ENCODE measurements at regions not wholly inside any gene's neighbourhood (a gene's known extent, or its start where the extent isn't known, plus 50 kb on each side); places are given as distances from the start of the nearest gene placed in this dataset.
"Not testable (repeated sequence)": the region's sequence is repeated elsewhere in the genome, so short reads cannot be mapped to it uniquely, and the experiment has no call there.

DNA sequence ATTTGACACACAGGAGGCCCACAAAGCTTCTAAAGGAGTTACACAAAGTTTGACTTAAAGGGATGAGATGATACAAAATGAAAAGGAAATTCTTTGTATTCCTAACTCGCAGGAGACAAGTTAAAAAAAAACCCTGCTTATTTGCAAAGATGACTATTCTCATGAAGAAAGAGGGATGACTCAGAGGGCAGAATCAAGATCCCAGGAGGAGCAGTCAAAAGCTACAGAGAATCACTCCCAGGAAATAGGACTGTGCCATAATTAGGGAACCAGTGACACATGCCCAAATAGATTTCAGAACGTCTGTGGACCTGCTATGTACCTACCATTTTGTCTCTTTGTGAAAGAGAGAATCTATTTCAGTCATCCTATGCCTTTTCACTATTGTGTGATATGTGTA, 103.5 kb upstream of the ARRDC3 start:
- H3K27ac ChIP-seq (ENCODE audit: insufficient read depth, low read length, poor library complexity, severe bottlenecking): no peak overlapping the region
- peaks cover 0 to 2% (median 0%) of the 10 kb centered on the region in 7 donors for H3K9me3 Mint-ChIP-seq
- no peaks in the 10 kb centered on the region for H3K4me1 ChIP-seq (ENCODE audit: control insufficient read depth, insufficient read depth, low read length, poor library complexity, severe bottlenecking)
- peaks cover 4% of the 10 kb centered on the region for H3K27me3 Mint-ChIP-seq
- no peak for ATAC-seq (ENCODE audit: low read depth in 2 of 2)
- no peaks in the 10 kb centered on the region for H3K36me3 ChIP-seq (ENCODE audit: control insufficient read depth, insufficient read depth, low read length)
- H3K4me3 ChIP-seq (ENCODE audit: low read depth, low read length): no peak overlapping the region
- H3K27me3 ChIP-seq (ENCODE audit: control insufficient read depth, insufficient read depth, low read length): no peaks in the 10 kb centered on the region
- peaks cover 4 to 14% (median 7%) of the 10 kb centered on the region in 4 donors for H3K4me1 Mint-ChIP-seq
- H3K9me3 ChIP-seq (ENCODE audit: control insufficient read depth in 2 of 2, low read length in 2 of 2): no peaks in the 10 kb centered on the region
- H3K4me3 Mint-ChIP-seq: no peak overlapping the region
- DNase-seq: no peak
- no peaks in the 10 kb centered on the region for H3K36me3 Mint-ChIP-seq
- H3K27ac Mint-ChIP-seq: no peak overlapping the region

- no peak for ATAC-seq (ENCODE audit: low read depth in 2 of 2)
- no peak overlapping the region for H3K27ac Mint-ChIP-seq
- H3K4me1 Mint-ChIP-seq: peaks cover 0 to 6% (median 0%) of the 10 kb centered on the region in 4 donors
- Histone ChIP-seq H3K9me3 (ENCODE audit: control insufficient read depth in 2 of 2, low read length in 2 of 2) (no peaks in the 10 kb centered on the region), H3K4me1 (ENCODE audit: control insufficient read depth, insufficient read depth, low read length, poor library complexity, severe bottlenecking) (no peaks in the 10 kb centered on the region), H3K27me3 (ENCODE audit: control insufficient read depth, insufficient read depth, low read length) (no peaks in the 10 kb centered on the region), H3K27ac (ENCODE audit: insufficient read depth, low read length, poor library complexity, severe bottlenecking) (no peak overlapping the region), H3K4me3 (ENCODE audit: low read depth, low read length) (no peak overlapping the region), H3K36me3 (ENCODE audit: control insufficient read depth, insufficient read depth, low read length) (no peaks in the 10 kb centered on the region)
- no peak overlapping the region for H3K4me3 Mint-ChIP-seq
- peaks cover 7% of the 10 kb centered on the region for H3K27me3 Mint-ChIP-seq
- H3K9me3 Mint-ChIP-seq: peaks cover 0 to 2% (median 0%) of the 10 kb centered on the region in 7 donors
- DNase-seq: no peak
- no peaks in the 10 kb centered on the region for H3K36me3 Mint-ChIP-seq
These were observed 101.5 kb upstream of the ARRDC3 start for GRCh38 chr5:91484662-91485061.

- DNase-seq: peak in 1 of 3 donors; percentile 29
- ATAC-seq (ENCODE audit: low read depth in 2 of 2); H3K4me1 ChIP-seq (ENCODE audit: control insufficient read depth, insufficient read depth, low read length, poor library complexity, severe bottlenecking); H3K27ac ChIP-seq (ENCODE audit: insufficient read depth, low read length, poor library complexity, severe bottlenecking); H3K36me3 Mint-ChIP-seq; H3K27me3 Mint-ChIP-seq; H3K4me3 Mint-ChIP-seq; H3K9me3 ChIP-seq (ENCODE audit: control insufficient read depth in 2 of 2, low read length in 2 of 2); H3K4me3 ChIP-seq (ENCODE audit: low read depth, low read length); H3K27me3 ChIP-seq (ENCODE audit: control insufficient read depth, insufficient read depth, low read length); H3K9me3 Mint-ChIP-seq; H3K36me3 ChIP-seq (ENCODE audit: control insufficient read depth, insufficient read depth, low read length); H3K4me1 Mint-ChIP-seq: not testable (repeated sequence)
- peak overlapping the region in 2 of 3 donors; percentile 20 to 31 for H3K27ac Mint-ChIP-seq
These were observed 96.3 kb upstream of the ARRDC3 start for GRCh38 chr5:91479376-91479775.

- H3K27ac ChIP-seq (ENCODE audit: insufficient read depth, low read length, poor library complexity, severe bottlenecking): no peak overlapping the region
- H3K27ac Mint-ChIP-seq: no peak overlapping the region
- H3K4me3 Mint-ChIP-seq: peak overlapping the region in 1 of 4 donors; percentile 10
- no peaks in the 10 kb centered on the region for H3K36me3 Mint-ChIP-seq
- DNase-seq (no peak), ATAC-seq (ENCODE audit: low read depth in 2 of 2) (no peak)
- no peaks in the 10 kb centered on the region for H3K9me3 ChIP-seq (ENCODE audit: control insufficient read depth in 2 of 2, low read length in 2 of 2)
- peaks cover 0 to 6% (median 4%) of the 10 kb centered on the region in 4 donors for H3K4me1 Mint-ChIP-seq
- H3K36me3 ChIP-seq (ENCODE audit: control insufficient read depth, insufficient read depth, low read length): no peaks in the 10 kb centered on the region
- peaks cover 5% of the 10 kb centered on the region for H3K4me1 ChIP-seq (ENCODE audit: control insufficient read depth, insufficient read depth, low read length, poor library complexity, severe bottlenecking)
- H3K27me3 ChIP-seq (ENCODE audit: control insufficient read depth, insufficient read depth, low read length): no peaks in the 10 kb centered on the region
- H3K27me3 Mint-ChIP-seq: peaks cover 4% of the 10 kb centered on the region
- H3K9me3 Mint-ChIP-seq: no peaks in the 10 kb centered on the region
- H3K4me3 ChIP-seq (ENCODE audit: low read depth, low read length): no peak overlapping the region
These were observed 95.0 kb upstream of the ARRDC3 start for GRCh38 chr5:91478096-91478495.

GRCh38 chr5:91477408-91477807, 94.3 kb upstream of the ARRDC3 start:
- ATAC-seq (ENCODE audit: low read depth in 2 of 2): no peak
- DNase-seq: no peak
- no peak overlapping the region for H3K4me3 ChIP-seq (ENCODE audit: low read depth, low read length)
- H3K27ac Mint-ChIP-seq: no peak overlapping the region
- H3K9me3 Mint-ChIP-seq: no peaks in the 10 kb centered on the region
- no peaks in the 10 kb centered on the region for H3K36me3 ChIP-seq (ENCODE audit: control insufficient read depth, insufficient read depth, low read length)
- no peaks in the 10 kb centered on the region for H3K36me3 Mint-ChIP-seq
- H3K4me3 Mint-ChIP-seq: no peak overlapping the region
- no peak overlapping the region for H3K27ac ChIP-seq (ENCODE audit: insufficient read depth, low read length, poor library complexity, severe bottlenecking)
- H3K4me1 Mint-ChIP-seq: peaks cover 0 to 6% (median 4%) of the 10 kb centered on the region in 4 donors
- peaks cover 5% of the 10 kb centered on the region for H3K4me1 ChIP-seq (ENCODE audit: control insufficient read depth, insufficient read depth, low read length, poor library complexity, severe bottlenecking)
- no peaks in the 10 kb centered on the region for H3K9me3 ChIP-seq (ENCODE audit: control insufficient read depth in 2 of 2, low read length in 2 of 2)
- H3K27me3 Mint-ChIP-seq: peaks cover 4% of the 10 kb centered on the region
- no peaks in the 10 kb centered on the region for H3K27me3 ChIP-seq (ENCODE audit: control insufficient read depth, insufficient read depth, low read length)

DNA sequence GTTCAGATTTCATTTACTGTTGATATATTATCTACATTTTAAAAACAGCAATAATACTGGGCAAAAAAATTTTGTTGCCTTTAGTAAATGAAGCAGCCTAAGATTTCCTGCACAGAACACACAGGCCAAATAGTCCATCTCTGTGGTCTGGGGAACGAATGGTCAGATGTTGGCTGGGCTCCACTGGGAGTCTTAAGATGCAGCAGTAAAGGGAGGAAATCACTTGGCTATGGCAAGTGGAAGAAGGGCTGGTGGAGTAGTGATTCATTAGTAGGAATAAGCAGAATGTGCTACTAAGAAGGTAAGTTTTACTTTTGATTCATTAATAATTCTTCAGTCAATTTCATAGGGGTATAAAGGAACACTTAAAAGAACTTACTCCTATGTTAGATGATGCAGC, 91.1 kb upstream of the ARRDC3 start:
- H3K27ac Mint-ChIP-seq: peak overlapping the region in 1 of 3 donors; percentile 46

DNA sequence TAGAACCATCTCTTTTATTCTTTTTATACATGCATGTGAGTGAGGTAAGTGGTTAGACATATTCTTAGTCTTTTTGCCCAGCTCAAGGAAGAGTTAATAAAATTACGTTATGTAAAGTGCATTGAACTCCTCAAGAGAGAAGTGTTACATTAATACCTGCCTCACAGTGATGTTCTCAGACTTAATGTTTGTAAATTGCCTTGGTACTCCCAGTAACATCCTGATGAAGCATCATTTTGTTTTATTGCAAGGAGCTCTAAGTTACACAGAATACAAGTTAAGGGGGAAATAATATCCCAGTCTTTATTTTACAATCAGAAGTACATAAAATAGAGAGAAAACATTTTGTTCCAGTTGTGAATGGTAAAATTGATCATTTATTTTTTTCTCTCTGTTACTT, 89.5 kb upstream of the ARRDC3 start:
- no peaks in the 10 kb centered on the region for H3K4me1 ChIP-seq (ENCODE audit: control insufficient read depth, insufficient read depth, low read length, poor library complexity, severe bottlenecking)
- no peaks in the 10 kb centered on the region for H3K27me3 ChIP-seq (ENCODE audit: control insufficient read depth, insufficient read depth, low read length)
- H3K27ac ChIP-seq (ENCODE audit: insufficient read depth, low read length, poor library complexity, severe bottlenecking): no peak overlapping the region
- DNase-seq (no peak), ATAC-seq (ENCODE audit: low read depth in 2 of 2) (no peak)
- H3K27ac Mint-ChIP-seq: no peak overlapping the region
- no peaks in the 10 kb centered on the region for H3K36me3 ChIP-seq (ENCODE audit: control insufficient read depth, insufficient read depth, low read length)
- no peaks in the 10 kb centered on the region for H3K36me3 Mint-ChIP-seq
- no peaks in the 10 kb centered on the region for H3K9me3 ChIP-seq (ENCODE audit: control insufficient read depth in 2 of 2, low read length in 2 of 2)
- peaks cover 0 to 2% (median 0%) of the 10 kb centered on the region in 7 donors for H3K9me3 Mint-ChIP-seq
- no peaks in the 10 kb centered on the region for H3K27me3 Mint-ChIP-seq
- no peak overlapping the region for H3K4me3 Mint-ChIP-seq
- peaks cover 6 to 14% (median 8%) of the 10 kb centered on the region in 4 donors for H3K4me1 Mint-ChIP-seq
- H3K4me3 ChIP-seq (ENCODE audit: low read depth, low read length): no peak overlapping the region

More for the DNA sequence above, 91.1 kb upstream of the ARRDC3 start:
- no peaks in the 10 kb centered on the region for H3K27me3 ChIP-seq (ENCODE audit: control insufficient read depth, insufficient read depth, low read length)
- ATAC-seq (ENCODE audit: low read depth in 2 of 2) (no peak), DNase-seq (no peak)
- Mint-ChIP-seq H3K9me3 (no peaks in the 10 kb centered on the region), H3K4me1 (peaks cover 0 to 11% (median 4%) of the 10 kb centered on the region in 4 donors), H3K36me3 (no peaks in the 10 kb centered on the region), H3K4me3 (no peak overlapping the region), H3K27me3 (no peaks in the 10 kb centered on the region)
- no peak overlapping the region for H3K27ac ChIP-seq (ENCODE audit: insufficient read depth, low read length, poor library complexity, severe bottlenecking)
- H3K4me1 ChIP-seq (ENCODE audit: control insufficient read depth, insufficient read depth, low read length, poor library complexity, severe bottlenecking): peaks cover under 1% of the 10 kb centered on the region
- H3K36me3 ChIP-seq (ENCODE audit: control insufficient read depth, insufficient read depth, low read length): no peaks in the 10 kb centered on the region
- H3K9me3 ChIP-seq (ENCODE audit: control insufficient read depth in 2 of 2, low read length in 2 of 2): no peaks in the 10 kb centered on the region
- H3K4me3 ChIP-seq (ENCODE audit: low read depth, low read length): no peak overlapping the region

DNA sequence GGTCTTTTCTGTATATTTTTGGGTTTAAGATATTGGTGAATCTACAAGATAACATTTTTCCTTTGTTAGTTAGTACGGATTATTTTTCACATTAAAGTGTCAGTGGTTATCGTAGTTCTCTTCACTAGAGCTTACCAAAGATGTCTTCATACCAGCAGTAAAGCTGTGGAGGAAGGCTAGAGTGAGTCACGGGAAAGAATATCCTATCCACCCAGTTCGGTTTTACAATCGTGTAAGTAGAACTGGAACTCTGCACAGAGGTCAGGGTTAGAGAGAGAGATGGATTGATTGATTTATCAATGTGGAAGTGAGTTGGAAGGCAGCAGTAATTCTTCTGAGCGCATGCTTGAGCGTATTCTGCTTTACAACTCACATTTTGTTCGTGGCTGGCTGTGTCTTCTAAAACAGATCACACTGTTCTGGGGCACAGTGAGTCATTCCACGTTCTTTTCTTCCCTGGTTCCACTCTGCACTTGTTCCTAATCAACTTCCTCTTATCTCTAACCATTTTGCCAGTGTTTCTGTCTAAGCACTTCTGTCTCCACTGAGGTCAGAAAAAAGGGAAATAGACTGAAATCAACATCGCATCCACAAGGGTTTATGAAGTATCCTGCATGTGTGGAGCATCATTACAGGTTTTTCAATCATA, 86.5 kb upstream of the ARRDC3 start:
- no peak overlapping the region for H3K4me3 ChIP-seq (ENCODE audit: low read depth, low read length)
- H3K27ac ChIP-seq (ENCODE audit: insufficient read depth, low read length, poor library complexity, severe bottlenecking): no peak overlapping the region
- ATAC-seq (ENCODE audit: low read depth in 2 of 2) (no peak), DNase-seq (no peak)
- no peaks in the 10 kb centered on the region for H3K9me3 ChIP-seq (ENCODE audit: control insufficient read depth in 2 of 2, low read length in 2 of 2)
- no peak overlapping the region for H3K27ac Mint-ChIP-seq
- no peaks in the 10 kb centered on the region for H3K4me1 ChIP-seq (ENCODE audit: control insufficient read depth, insufficient read depth, low read length, poor library complexity, severe bottlenecking)
- no peak overlapping the region for H3K4me3 Mint-ChIP-seq
- no peaks in the 10 kb centered on the region for H3K36me3 Mint-ChIP-seq
- H3K27me3 ChIP-seq (ENCODE audit: control insufficient read depth, insufficient read depth, low read length): no peaks in the 10 kb centered on the region
- no peaks in the 10 kb centered on the region for H3K36me3 ChIP-seq (ENCODE audit: control insufficient read depth, insufficient read depth, low read length)
- H3K9me3 Mint-ChIP-seq: peaks cover 0 to 3% (median 1%) of the 10 kb centered on the region in 7 donors
- H3K4me1 Mint-ChIP-seq: peaks cover 6 to 14% (median 9%) of the 10 kb centered on the region in 4 donors
- no peaks in the 10 kb centered on the region for H3K27me3 Mint-ChIP-seq

Data from CD4-positive, CD25-positive, alpha-beta regulatory T cell (primary cell).